Lung (tissue), 11 donors: ENCODE measurements at regions not wholly inside any gene's neighbourhood (a gene's known extent, or its start where the extent isn't known, plus 50 kb on each side); places are given as distances from the start of the nearest gene placed in this dataset.

Source experiments
- ATAC-seq: fragments of 200-7000 bp; cut with Tn5 transposase; one replicate; pipeline ENCODE4 v1.9.1; 2020; ENCODE audit warnings: moderate number of reproducible peaks; ENCODE audit not compliant: insufficient read depth, low FRiP score
- DNase-seq, 3 donors: peaks; one replicate each; pipeline ENCODE4 v3.0.0-alpha.2; 2013 to 2017
- H3K27ac ChIP-seq, 2 donors: one replicate each; pipeline ENCODE4 v1.5.1; 2013; ENCODE audit warnings: mild to moderate bottlenecking in 2 of 2, moderate library complexity in 2 of 2, control low read depth in 1 of 2, inconsistent platforms in 1 of 2, low read depth in 1 of 2, low read length in 1 of 2
- H3K27me3 ChIP-seq, 3 donors: one replicate each; pipeline ENCODE4 v1.5.1; 2013; ENCODE audit warnings: low read length in 2 of 3; ENCODE audit not compliant: control insufficient read depth in 3 of 3, insufficient read depth in 3 of 3
- H3K36me3 ChIP-seq, 4 donors: one replicate each; pipeline ENCODE4 v1.5.1; 2013; ENCODE audit warnings: low read length in 4 of 4, mild to moderate bottlenecking in 1 of 4, moderate library complexity in 1 of 4; ENCODE audit not compliant: control insufficient read depth in 4 of 4, insufficient read depth in 4 of 4
- H3K4me1 ChIP-seq, 5 donors: one replicate each; pipeline ENCODE4 v1.5.1; 2013; ENCODE audit warnings: low read length in 5 of 5, mild to moderate bottlenecking in 2 of 5, moderate library complexity in 1 of 5; ENCODE audit not compliant: control insufficient read depth in 5 of 5, insufficient read depth in 5 of 5
- H3K4me3 ChIP-seq: one replicate; pipeline ENCODE4 v1.5.1; 2013; ENCODE audit warnings: mild to moderate bottlenecking, control low read depth, moderate library complexity
- H3K9ac ChIP-seq, 2 donors: one replicate each; pipeline ENCODE4 v1.5.1; 2013; ENCODE audit warnings: low read length in 2 of 2, control low read depth in 1 of 2; ENCODE audit not compliant: insufficient read depth in 1 of 2
- H3K9me3 ChIP-seq, 4 donors: one replicate each; pipeline ENCODE4 v1.5.1; 2013; ENCODE audit warnings: low read length in 3 of 4, mild to moderate bottlenecking in 1 of 4, moderate library complexity in 1 of 4; ENCODE audit not compliant: control insufficient read depth in 4 of 4, insufficient read depth in 3 of 4
- CTCF ChIP-seq: IDR thresholded peaks from 2 replicates; pipeline ENCODE4 v1.5.1; 2012; ENCODE audit warnings: mild to moderate bottlenecking; ENCODE audit errors: control extremely low read depth, extremely low read depth
- WGBS, 2 donors: extraction: QIAGEN DNeasy Blood & Tissue Kit; methylation state at CpG; one replicate each; pipeline ENCODE4 v1.1.7; 2013; 5-methylcytosine and 5-hydroxymethylcytosine counted together
- donor health status: control.
- donor health status: control.
- donor health status: Bipolar disorder and iron deficiency.
- donor health status: healthy.
- donor health status: DM: yes; HTN: yes; CAD: no.

GRCh38 chr9:20200991-20201431, 412.2 kb upstream of the SLC24A2 start:
- Histone ChIP-seq H3K27me3 (no peaks in the 10 kb centered on the region), H3K9me3 (peaks cover 0 to 3% (median 0%) of the 10 kb centered on the region in 4 donors), H3K4me1 (peaks cover 0 to 20% (median 0%) of the 10 kb centered on the region in 5 donors), H3K4me3 (no peak overlapping the region), H3K36me3 (no peaks in the 10 kb centered on the region), H3K9ac (no peak overlapping the region), H3K27ac (no peak overlapping the region)
- no peak for TF ChIP-seq CTCF
- WGBS, 2 donors, result 52 to 56% methylated on average over 1 of the region's 1 CpG
- peak; percentile 15 to 52 (median 39) for DNase-seq
- no peak for ATAC-seq

GRCh38 chr9:20200581-20200980, 411.7 kb upstream of the SLC24A2 start:
- H3K4me1 ChIP-seq, result peaks cover 0 to 20% (median 0%) of the 10 kb centered on the region in 5 donors
- H3K27ac ChIP-seq, result no peak overlapping the region
- DNase-seq (peak in 1 of 3 donors; percentile 10), ATAC-seq (no peak)
- H3K9ac ChIP-seq, result no peak overlapping the region
- TF ChIP-seq CTCF, result no peak
- H3K9me3 ChIP-seq, result peaks cover 0 to 4% (median 0%) of the 10 kb centered on the region in 4 donors
- no peaks in the 10 kb centered on the region for H3K36me3 ChIP-seq
- 84 to 90% methylated on average over 2 of the region's 2 CpGs for WGBS, 2 donors
- no peak overlapping the region for H3K4me3 ChIP-seq
- no peaks in the 10 kb centered on the region for H3K27me3 ChIP-seq

GRCh38 chr9:20199111-20199510, 410.3 kb upstream of the SLC24A2 start:
- H3K9me3 ChIP-seq, result peaks cover 0 to 4% (median 0%) of the 10 kb centered on the region in 4 donors
- H3K4me3 ChIP-seq, result no peak overlapping the region
- no peak for ATAC-seq
- no peaks in the 10 kb centered on the region for H3K27me3 ChIP-seq
- DNase-seq, result no peak
- H3K4me1 ChIP-seq, result peaks cover 0 to 20% (median 0%) of the 10 kb centered on the region in 5 donors
- no peak overlapping the region for H3K27ac ChIP-seq
- H3K36me3 ChIP-seq, result no peaks in the 10 kb centered on the region
- TF ChIP-seq CTCF, result no peak
- H3K9ac ChIP-seq, result no peak overlapping the region
- WGBS, 2 donors, result 93 to 94% methylated on average over 2 of the region's 2 CpGs
